Suprapubic skin (tissue), 4 donors: ENCODE measurements at regions not wholly inside any gene's neighbourhood (a gene's known extent, or its start where the extent isn't known, plus 50 kb on each side); places are given as distances from the start of the nearest gene placed in this dataset.

Experiments used
- DNase-seq, 2 donors: peaks; one replicate each; pipeline ENCODE4 v3.0.0-alpha.2; 2019; ENCODE audit warnings: low spot score in 2 of 2
- H3K27ac ChIP-seq: fragments of 200-600 bp; sonication (generic); one replicate; pipeline ENCODE4 v1.5.1; 2019
- H3K27me3 ChIP-seq: fragments of 200-600 bp; sonication (generic); one replicate; pipeline ENCODE4 v1.5.1; 2019
- H3K36me3 ChIP-seq: fragments of 200-600 bp; sonication (generic); one replicate; pipeline ENCODE4 v1.5.1; 2019
- H3K4me1 ChIP-seq: fragments of 200-600 bp; sonication (generic); one replicate; pipeline ENCODE4 v1.5.1; 2019
- H3K4me3 ChIP-seq: fragments of 200-600 bp; sonication (generic); one replicate; pipeline ENCODE4 v1.5.1; 2019; ENCODE audit warnings: mild to moderate bottlenecking
- H3K9me3 ChIP-seq: fragments of 200-600 bp; sonication (generic); one replicate; pipeline ENCODE4 v1.5.1; 2019
- CTCF ChIP-seq, 2 donors: fragments of 200-600 bp in 1 of 2; fragments of 450-650 bp in 1 of 2; sonication (generic) in 1 of 2; IDR thresholded peaks; one replicate each; pipeline ENCODE4 v1.5.1; 2016 to 2019; ENCODE audit warnings: antibody characterized with exemption in 2 of 2, mild to moderate bottlenecking in 1 of 2, moderate library complexity in 1 of 2
- EP300 ChIP-seq: sonication (generic); formaldehyde crosslinking; IDR thresholded peaks from one replicate; pipeline ENCODE4 v1.6.1; 2017; ENCODE audit warnings: antibody characterized with exemption
- POLR2A ChIP-seq, 2 donors: fragments of 450-650 bp; IDR thresholded peaks; one replicate each; pipeline ENCODE4 v1.6.1; 2017; ENCODE audit warnings: antibody characterized with exemption in 2 of 2, mild to moderate bottlenecking in 2 of 2, moderate library complexity in 2 of 2
- POLR2AphosphoS5 ChIP-seq, 3 donors: sonication (generic); formaldehyde crosslinking; IDR thresholded peaks; one replicate each; pipeline ENCODE4 v1.6.1; 2017; ENCODE audit warnings: antibody characterized with exemption in 3 of 3
- WGBS: methylation state at CpG from one replicate; pipeline ENCODE4 v1.1.5; 2018; 5-methylcytosine and 5-hydroxymethylcytosine counted together

GRCh38 chr17:77307479-77308198 is 166.9 kb downstream of the SEC14L1 start:
- Histone ChIP-seq H3K27me3 (no peaks in the 10 kb centered on the region), H3K4me1 (peaks cover 59% of the 10 kb centered on the region), H3K4me3 (no peak overlapping the region), H3K9me3 (no peaks in the 10 kb centered on the region), H3K27ac (no peak overlapping the region), H3K36me3 (no peaks in the 10 kb centered on the region)
- WGBS = 92% methylated on average over 7 of the region's 12 CpGs
- DNase-seq = no peak
- no peak for TF ChIP-seq EP300
- no peak for TF ChIP-seq POLR2A (IDR thresholded peaks at IDR 0.05)
- TF ChIP-seq CTCF (IDR thresholded peaks at IDR 0.05) = no peak
- TF ChIP-seq POLR2AphosphoS5 (IDR thresholded peaks at IDR 0.05) = no peak

DNA sequence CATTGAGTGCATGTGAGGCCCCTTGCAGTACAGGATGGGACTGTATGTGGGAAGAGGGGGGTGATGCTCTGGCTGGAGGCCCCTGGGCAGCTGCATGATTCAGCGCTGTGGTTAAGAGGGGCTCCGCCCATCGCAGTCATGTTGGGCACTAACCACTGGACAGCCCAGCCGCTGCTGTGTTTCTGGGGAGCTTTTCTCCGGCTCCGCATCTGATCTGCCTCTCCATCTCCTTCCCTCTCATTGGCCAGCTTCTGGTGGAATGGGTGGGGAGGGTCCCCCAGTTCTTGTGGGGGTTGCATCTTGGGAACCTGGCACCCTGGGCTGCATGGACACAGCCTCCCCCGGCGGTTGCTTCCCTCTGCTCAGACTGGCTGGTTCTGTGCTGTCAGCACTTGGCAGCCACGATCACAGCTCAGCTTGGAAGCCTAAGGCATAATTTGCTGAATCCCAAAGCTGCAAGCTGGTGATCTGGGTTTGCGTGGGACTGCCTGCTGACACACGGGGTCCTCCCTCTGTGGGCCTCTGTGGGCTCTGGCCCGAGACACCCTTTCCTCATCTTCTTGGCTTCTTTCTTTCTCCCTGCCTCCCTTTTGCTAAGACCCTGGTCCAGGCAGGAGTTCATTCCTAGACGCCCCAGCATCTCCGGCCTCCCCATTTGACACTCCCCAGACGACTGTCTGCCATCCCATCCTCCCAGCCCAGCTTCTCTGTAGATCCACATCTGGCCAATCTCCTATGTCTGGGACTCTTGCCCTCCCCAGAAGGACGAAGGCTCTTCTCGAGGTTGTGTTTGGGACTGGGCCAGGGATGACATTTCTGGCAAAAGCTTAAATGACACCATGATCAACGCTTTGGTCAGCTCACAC is 168.3 kb downstream of the SEC14L1 start:
- no peaks in the 10 kb centered on the region for H3K36me3 ChIP-seq
- DNase-seq = peak in 1 of 2 donors; percentile 85
- H3K27ac ChIP-seq = peak overlapping the region; percentile 56
- H3K9me3 ChIP-seq = no peaks in the 10 kb centered on the region
- no peak overlapping the region for H3K4me3 ChIP-seq
- 22% methylated on average over 11 of the region's 18 CpGs for WGBS
- H3K4me1 ChIP-seq = peaks cover 70% of the 10 kb centered on the region
- no peaks in the 10 kb centered on the region for H3K27me3 ChIP-seq
- TF ChIP-seq CTCF (IDR thresholded peaks at IDR 0.05) = no peak
- TF ChIP-seq POLR2A (IDR thresholded peaks at IDR 0.05) = no peak
- no peak for TF ChIP-seq EP300
- no peak for TF ChIP-seq POLR2AphosphoS5 (IDR thresholded peaks at IDR 0.05)

- DNase-seq = no peak
- TF ChIP-seq EP300 = no peak
- TF ChIP-seq POLR2A (IDR thresholded peaks at IDR 0.05) = no peak
- no peak for TF ChIP-seq CTCF (IDR thresholded peaks at IDR 0.05)
- TF ChIP-seq POLR2AphosphoS5 (IDR thresholded peaks at IDR 0.05) = no peak
- Histone ChIP-seq H3K36me3 (no peaks in the 10 kb centered on the region), H3K27me3 (no peaks in the 10 kb centered on the region), H3K4me1 (peaks cover 59% of the 10 kb centered on the region), H3K27ac (no peak overlapping the region), H3K9me3 (no peaks in the 10 kb centered on the region), H3K4me3 (no peak overlapping the region)
- 87% methylated on average over 17 of the region's 19 CpGs for WGBS
Measured at GRCh38 chr17:77310336-77310735, 169.6 kb downstream of the SEC14L1 start.

GRCh38 chr17:77311371-77311981 is 170.7 kb downstream of the SEC14L1 start:
- WGBS = 62% methylated on average over 9 of the region's 15 CpGs
- H3K36me3 ChIP-seq = no peaks in the 10 kb centered on the region
- TF ChIP-seq EP300 (no peak), CTCF (IDR thresholded peaks at IDR 0.05) (no peak), POLR2A (IDR thresholded peaks at IDR 0.05) (no peak), POLR2AphosphoS5 (IDR thresholded peaks at IDR 0.05) (no peak)
- no peak overlapping the region for H3K27ac ChIP-seq
- H3K4me1 ChIP-seq = peaks cover 63% of the 10 kb centered on the region
- no peaks in the 10 kb centered on the region for H3K9me3 ChIP-seq
- H3K4me3 ChIP-seq = no peak overlapping the region
- no peaks in the 10 kb centered on the region for H3K27me3 ChIP-seq
- DNase-seq = peak in 1 of 2 donors; percentile 63
